Activated T-helper 1 cell treated with anti-CD3 and anti-CD28 coated beads, Interleukin-12 subunit alpha, Interleukin-12 subunit beta, Interleukin-2, Interleukin-4 antibody, amounts not matched to agents 30 ng/mL and 10 ng/mL and 1 ng/mL, durations not matched to agents 14 hours and 24 hours and 36 hours (primary cell): ENCODE measurements at regions not wholly inside any gene's neighbourhood (a gene's known extent, or its start where the extent isn't known, plus 50 kb on each side); places are given as distances from the start of the nearest gene placed in this dataset.

Source experiments
- DNase-seq: peaks from one replicate; pipeline ENCODE4 v3.0.0; 2021; ENCODE audit warnings: low spot score
- H3K27ac Mint-ChIP-seq: one replicate; pipeline ENCODE4 v1.8.0; 2021; ENCODE audit warnings: mild to moderate bottlenecking, mixed read lengths
- H3K27me3 Mint-ChIP-seq: one replicate; pipeline ENCODE4 v1.8.0; 2022; ENCODE audit warnings: mild to moderate bottlenecking, moderate library complexity, mixed read lengths; ENCODE audit not compliant: insufficient read depth
- H3K36me3 Mint-ChIP-seq: one replicate; pipeline ENCODE4 v1.8.0; 2021; ENCODE audit warnings: low read depth, mixed read lengths
- H3K4me1 Mint-ChIP-seq: one replicate; pipeline ENCODE4 v1.8.0; 2021; ENCODE audit warnings: low read depth, mixed read lengths
- H3K4me3 Mint-ChIP-seq: one replicate; pipeline ENCODE4 v1.8.0; 2021; ENCODE audit warnings: mild to moderate bottlenecking, moderate library complexity, mixed read lengths
- H3K9me3 Mint-ChIP-seq: one replicate; pipeline ENCODE4 v1.8.0; 2021; ENCODE audit warnings: mixed read lengths
- intact Hi-C: fragments of 100-400 bp; cut with micrococcal nuclease; formaldehyde crosslinking; loops from one replicate; pipeline ENCODE4 v1.15.1; 2024

DNA sequence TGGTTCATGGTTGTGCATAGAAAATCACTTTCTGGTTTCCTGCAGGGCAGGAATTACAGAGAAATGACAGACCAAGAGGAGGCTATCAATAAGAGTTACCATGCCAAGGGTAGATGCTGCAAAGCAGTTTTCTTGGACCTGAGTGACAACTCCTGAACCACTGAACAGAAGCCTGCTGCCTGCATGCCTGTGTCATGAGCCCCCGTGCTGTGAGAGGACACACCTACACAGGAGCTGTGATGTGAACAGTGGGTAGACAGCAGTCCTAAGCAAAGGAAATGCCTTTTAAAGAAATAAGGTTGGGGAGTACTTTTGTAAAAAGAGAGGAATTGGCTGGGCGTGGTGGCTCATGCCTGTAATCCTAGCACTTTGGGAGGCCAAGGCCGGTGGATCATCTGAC lies 54.2 kb upstream of the CREB1 start:
- Mint-ChIP-seq H3K36me3 (no peaks in the 10 kb centered on the region), H3K4me1 (peaks cover 39% of the 10 kb centered on the region), H3K9me3 (no peaks in the 10 kb centered on the region), H3K27me3 (no peaks in the 10 kb centered on the region), H3K4me3 (no peak overlapping the region), H3K27ac (no peak overlapping the region)
- intact Hi-C loops, result loop anchor here (1.0 kb wide), 7 partner anchors 54 to 919 kb away; partner anchors contain the start of gene CREB1
- DNase-seq, result no peak

DNA sequence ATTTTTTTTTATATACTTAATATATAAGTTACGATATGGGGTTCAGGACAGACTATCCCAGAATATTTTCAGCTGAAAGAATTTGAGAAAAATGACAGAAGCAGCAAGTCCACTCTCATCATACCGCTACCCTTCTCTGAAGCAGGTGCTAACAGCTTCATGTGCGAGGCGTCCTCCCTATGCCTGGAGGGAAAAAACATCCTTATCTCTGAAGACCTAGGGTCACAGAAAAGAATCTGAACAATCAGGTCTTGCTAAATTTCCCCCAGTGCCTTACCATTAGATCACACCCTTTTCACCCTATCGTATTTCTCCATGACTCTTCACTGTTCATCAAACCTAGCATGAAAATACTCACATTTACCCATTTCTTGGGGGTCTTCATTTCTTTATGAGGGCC lies 51.9 kb upstream of the CREB1 start:
- DNase-seq, result no peak
- no peaks in the 10 kb centered on the region for H3K36me3 Mint-ChIP-seq
- intact Hi-C loops, result no loop called here
- no peak overlapping the region for H3K4me3 Mint-ChIP-seq
- H3K4me1 Mint-ChIP-seq, result peaks cover 32% of the 10 kb centered on the region
- H3K27ac Mint-ChIP-seq, result no peak overlapping the region
- no peaks in the 10 kb centered on the region for H3K27me3 Mint-ChIP-seq
- H3K9me3 Mint-ChIP-seq, result no peaks in the 10 kb centered on the region

DNA sequence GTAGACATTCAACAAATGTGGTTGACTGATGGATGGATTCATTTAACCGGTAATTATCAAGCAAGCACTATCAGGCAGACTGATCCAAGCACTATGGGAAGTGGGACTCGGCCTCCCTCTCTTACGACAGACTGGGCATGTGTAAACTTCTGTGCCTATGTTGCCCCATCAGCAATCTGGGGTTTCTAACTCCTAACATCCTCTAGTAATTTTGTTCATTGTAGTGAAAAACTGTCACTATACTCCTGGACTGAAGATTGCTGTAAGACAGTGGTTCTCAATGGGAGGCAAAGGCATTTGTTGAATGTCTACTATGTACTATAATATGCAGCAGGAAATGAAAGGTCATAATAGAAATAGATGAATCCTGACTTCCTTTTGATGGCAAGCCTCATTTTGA lies 51.2 kb upstream of the CREB1 start:
- Mint-ChIP-seq H3K27ac (no peak overlapping the region), H3K9me3 (no peaks in the 10 kb centered on the region), H3K4me3 (no peak overlapping the region), H3K27me3 (no peaks in the 10 kb centered on the region), H3K36me3 (no peaks in the 10 kb centered on the region), H3K4me1 (peaks cover 28% of the 10 kb centered on the region)
- no peak for DNase-seq
- intact Hi-C loops, result no loop called here

DNA sequence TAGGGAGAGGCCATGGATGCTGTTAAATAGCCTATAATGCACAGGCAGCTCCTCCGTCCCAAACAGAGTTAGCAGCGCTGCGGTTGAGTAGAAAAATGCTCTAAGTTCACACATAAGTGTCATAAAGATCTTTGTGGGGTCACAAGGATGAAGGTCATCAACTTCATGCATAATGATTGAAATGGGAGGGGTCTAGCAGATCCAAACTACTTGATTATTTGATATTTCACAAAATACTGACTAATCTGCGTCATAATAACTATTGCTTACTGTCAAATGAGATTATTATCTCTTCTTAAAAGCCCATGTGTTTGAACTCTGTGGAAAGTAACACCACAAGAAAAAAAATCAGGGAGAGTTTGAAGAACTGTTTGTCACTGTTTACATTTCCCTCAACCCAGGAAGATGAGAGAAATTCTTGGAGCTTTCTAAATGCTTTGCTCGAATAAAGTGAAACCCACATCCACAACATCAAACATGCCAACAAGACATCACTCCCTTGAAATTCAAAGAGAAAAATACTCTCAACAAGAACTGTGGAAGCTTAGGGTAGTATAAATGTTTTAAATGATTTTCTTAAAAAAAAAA lies 50.5 kb upstream of the CREB1 start:
- H3K36me3 Mint-ChIP-seq, result no peaks in the 10 kb centered on the region
- H3K27ac Mint-ChIP-seq, result no peak overlapping the region
- no peak for DNase-seq
- intact Hi-C loops, result no loop called here
- H3K4me3 Mint-ChIP-seq, result no peak overlapping the region
- H3K9me3 Mint-ChIP-seq, result no peaks in the 10 kb centered on the region
- peaks cover 28% of the 10 kb centered on the region for H3K4me1 Mint-ChIP-seq
- no peaks in the 10 kb centered on the region for H3K27me3 Mint-ChIP-seq
